Prostate gland (tissue), 2 donors: ENCODE measurements at regions not wholly inside any gene's neighbourhood (a gene's known extent, or its start where the extent isn't known, plus 50 kb on each side); places are given as distances from the start of the nearest gene placed in this dataset.

Source experiments
- POLR2A ChIP-seq: fragments of 450-650 bp; IDR thresholded peaks from one replicate; pipeline ENCODE4 v1.6.1; 2016; ENCODE audit warnings: antibody characterized with exemption, mild to moderate bottlenecking
- POLR2AphosphoS5 ChIP-seq: sonication (generic); formaldehyde crosslinking; IDR thresholded peaks from one replicate; pipeline ENCODE4 v1.6.1; 2017; ENCODE audit warnings: antibody characterized with exemption
- TF ChIP-seq, protein P1 (sequence below), 4 experiments: fragments of 200-600 bp in 2 of 4; fragments of 450-650 bp in 2 of 4; sonication (generic) in 2 of 4; IDR thresholded peaks; 1 replicate in 3 of 4; 2 replicates in 1 of 4; pipeline ENCODE4 v1.5.1; 2016 to 2019; ENCODE audit warnings: antibody characterized with exemption in 4 of 4, mild to moderate bottlenecking in 2 of 4, moderate library complexity in 2 of 4

DNA sequence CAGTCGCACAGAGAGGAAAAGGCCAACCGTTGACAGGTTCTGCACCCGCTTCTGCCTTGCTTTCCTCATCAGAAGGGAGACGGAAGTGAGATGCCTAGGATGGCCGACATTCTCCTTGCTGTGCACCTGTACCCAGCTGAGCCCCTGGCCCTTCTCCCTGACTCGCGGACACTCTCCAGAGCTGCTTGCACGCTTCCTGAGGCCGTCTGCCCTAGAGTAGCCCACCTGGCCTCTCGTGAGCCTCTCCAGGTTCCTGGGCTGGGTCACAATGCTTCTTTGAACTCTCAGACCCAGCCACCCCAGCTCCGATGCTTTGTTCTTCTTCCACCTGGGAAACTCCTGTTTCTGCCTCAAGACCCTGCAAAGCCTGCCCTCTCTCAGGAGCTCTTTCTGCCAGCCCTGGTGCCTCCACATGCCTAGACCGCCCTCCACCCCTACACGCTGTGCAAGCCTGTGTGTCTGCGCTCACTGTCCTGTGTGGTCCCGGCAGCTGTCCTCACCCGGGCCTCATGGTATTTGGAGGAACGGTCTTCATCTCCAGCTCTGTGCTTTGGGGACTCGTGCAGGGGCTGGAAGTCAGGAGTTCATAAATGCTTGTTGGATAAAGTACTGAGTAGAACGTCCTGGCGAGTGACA lies 345.4 kb upstream of the SALL3 start:
- no peak for TF ChIP-seq POLR2AphosphoS5
- no peak for TF ChIP-seq POLR2A
- TF ChIP-seq, protein P1, sequence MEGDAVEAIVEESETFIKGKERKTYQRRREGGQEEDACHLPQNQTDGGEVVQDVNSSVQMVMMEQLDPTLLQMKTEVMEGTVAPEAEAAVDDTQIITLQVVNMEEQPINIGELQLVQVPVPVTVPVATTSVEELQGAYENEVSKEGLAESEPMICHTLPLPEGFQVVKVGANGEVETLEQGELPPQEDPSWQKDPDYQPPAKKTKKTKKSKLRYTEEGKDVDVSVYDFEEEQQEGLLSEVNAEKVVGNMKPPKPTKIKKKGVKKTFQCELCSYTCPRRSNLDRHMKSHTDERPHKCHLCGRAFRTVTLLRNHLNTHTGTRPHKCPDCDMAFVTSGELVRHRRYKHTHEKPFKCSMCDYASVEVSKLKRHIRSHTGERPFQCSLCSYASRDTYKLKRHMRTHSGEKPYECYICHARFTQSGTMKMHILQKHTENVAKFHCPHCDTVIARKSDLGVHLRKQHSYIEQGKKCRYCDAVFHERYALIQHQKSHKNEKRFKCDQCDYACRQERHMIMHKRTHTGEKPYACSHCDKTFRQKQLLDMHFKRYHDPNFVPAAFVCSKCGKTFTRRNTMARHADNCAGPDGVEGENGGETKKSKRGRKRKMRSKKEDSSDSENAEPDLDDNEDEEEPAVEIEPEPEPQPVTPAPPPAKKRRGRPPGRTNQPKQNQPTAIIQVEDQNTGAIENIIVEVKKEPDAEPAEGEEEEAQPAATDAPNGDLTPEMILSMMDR (IDR thresholded peaks at IDR 0.05), result no peak
